Panc1 (cell line): ENCODE measurements at regions not wholly inside any gene's neighbourhood (a gene's known extent, or its start where the extent isn't known, plus 50 kb on each side); places are given as distances from the start of the nearest gene placed in this dataset.

Experiments
- ATAC-seq: fragments of 200-7000 bp; cut with Tn5 transposase; 2 replicates; pipeline ENCODE4 v1.9.1; 2020; ENCODE audit warnings: mild to moderate bottlenecking, moderate library complexity
- BruUV-seq: library from RNA; stranded (reverse); fragments of 400-500 nt; replicated peaks from 2 replicates; lab custom pipeline; 2021; lab: Mats Ljungman, UMichigan
- CTCF ChIA-PET: fragments of 300-600 bp; sonication (Branson Sonifier 250); formaldehyde crosslinking; loops from one replicate; lab custom pipeline; 2022; ENCODE audit warnings: antibody characterized with exemption; lab: Charles Lee
- POLR2A ChIA-PET: fragments of 300-600 bp; sonication (Branson Sonifier 250); formaldehyde crosslinking; loops from one replicate; lab custom pipeline; 2022; ENCODE audit warnings: antibody characterized with exemption; lab: Charles Lee
- DNase-seq: peaks from one replicate; pipeline ENCODE4 v3.0.0-alpha.2; 2010; ENCODE audit warnings: low read depth, low spot score
- H3K27ac ChIP-seq: 2 replicates; pipeline ENCODE4 v1.5.1; 2011; ENCODE audit warnings: mild to moderate bottlenecking, low read length, inconsistent platforms
- H3K27me3 ChIP-seq: fragments of 200-500 bp; sonication (Bioruptor generic); 2 replicates; pipeline ENCODE4 v1.6.0; 2014; ENCODE audit warnings: low read length, inconsistent platforms; ENCODE audit not compliant: control insufficient read depth, insufficient read depth
- H3K36me3 ChIP-seq: fragments of 200-500 bp; sonication (Bioruptor generic); 2 replicates; pipeline ENCODE4 v1.5.1; 2014; ENCODE audit warnings: inconsistent platforms, mild to moderate bottlenecking, low read length, moderate library complexity; ENCODE audit not compliant: control insufficient read depth, insufficient read depth
- H3K4me1 ChIP-seq: 2 replicates; pipeline ENCODE4 v1.5.1; 2011; ENCODE audit warnings: inconsistent platforms, mild to moderate bottlenecking, low read length, moderate library complexity; ENCODE audit not compliant: control insufficient read depth, insufficient read depth
- H3K4me3 ChIP-seq, 2 experiments: 2 replicates each; pipeline ENCODE4 v1.5.1; 2011 to 2012; ENCODE audit warnings: low read depth in 2 of 2, low read length in 2 of 2, mild to moderate bottlenecking in 2 of 2, inconsistent platforms in 1 of 2, moderate library complexity in 1 of 2
- H3K9me3 ChIP-seq: fragments of 200-500 bp; sonication (Bioruptor generic); 2 replicates; pipeline ENCODE4 v1.5.1; 2014; ENCODE audit warnings: low read depth, mild to moderate bottlenecking, inconsistent platforms, low read length, moderate library complexity; ENCODE audit not compliant: control insufficient read depth, insufficient read depth
- CTCF ChIP-seq: fragments of 450-650 bp; IDR thresholded peaks from 2 replicates; pipeline ENCODE4 v1.5.1; 2017; ENCODE audit warnings: mild to moderate bottlenecking
- POLR2AphosphoS5 ChIP-seq: IDR thresholded peaks from 2 replicates; pipeline ENCODE4 v1.6.1; 2012; ENCODE audit warnings: mild to moderate bottlenecking, low read depth, low read length, moderate library complexity
- REST ChIP-seq, 2 experiments: IDR thresholded peaks; 2 replicates each; pipeline ENCODE4 v1.6.1; 2011 to 2012; ENCODE audit warnings: low read depth in 2 of 2, control low read depth in 1 of 2, low read length in 1 of 2, mild to moderate bottlenecking in 1 of 2, moderate library complexity in 1 of 2; ENCODE audit not compliant: insufficient read depth in 1 of 2
- SIN3A ChIP-seq: IDR thresholded peaks from 2 replicates; pipeline ENCODE4 v1.6.1; 2012; ENCODE audit warnings: low read depth, mild to moderate bottlenecking, low read length, moderate library complexity, borderline replicate concordance; ENCODE audit not compliant: insufficient read depth
- TCF7L2 ChIP-seq: IDR thresholded peaks from 2 replicates; pipeline ENCODE4 v1.6.1; 2011; ENCODE audit warnings: mild to moderate bottlenecking, low read depth, low read length, inconsistent platforms
- in situ Hi-C: cut with HindIII; loops from 2 replicates; pipeline ENCODE4 v1.10.0; 2016; ENCODE audit warnings: low sequenced_read_pairs, low pct_unique_long_range_greater_than_20kb
- intact Hi-C: fragments of 100-400 bp; cut with micrococcal nuclease; formaldehyde crosslinking; loops from one replicate; pipeline ENCODE4 v1.10.0; 2022; ENCODE audit not compliant: unreplicated experiment

DNA sequence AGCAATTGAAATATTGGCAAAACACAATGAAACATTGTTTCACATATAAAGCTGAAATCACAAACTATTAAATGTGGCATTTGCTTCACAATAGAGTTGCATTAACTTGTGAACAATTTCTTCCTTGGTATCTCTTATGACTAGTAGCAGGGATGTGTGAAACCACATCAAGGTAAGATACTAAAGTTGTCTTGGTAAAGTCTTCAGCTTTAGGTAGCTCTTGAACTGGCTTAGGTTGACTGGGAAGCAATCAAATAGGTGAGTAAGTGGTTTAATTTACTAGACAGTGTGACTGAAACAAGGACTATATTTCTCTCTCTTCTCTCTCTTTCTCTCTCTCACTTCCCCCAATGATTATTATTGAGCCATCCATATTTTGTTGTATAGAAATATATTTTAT lies 141.5 kb upstream of the KCNK2 start:
- BruUV-seq = no TSS peak
- intact Hi-C loops = no loop called here

GRCh38 chr1:214943054-214943453 lies 139.5 kb upstream of the KCNK2 start:
- no peak for ATAC-seq
- BruUV-seq = no TSS peak
- TF ChIP-seq SIN3A (no peak), TCF7L2 (no peak), REST (IDR thresholded peaks at IDR 0.05; ENCODE audit: insufficient read depth in 1 of 2, low read depth in 2 of 2, low read length in 1 of 2) (no peak), CTCF (no peak), POLR2AphosphoS5 (no peak)
- H3K27ac ChIP-seq = no peak overlapping the region
- H3K9me3 ChIP-seq = no peaks in the 10 kb centered on the region
- no peaks in the 10 kb centered on the region for H3K4me1 ChIP-seq
- ChIA-PET CTCF (no interaction called here), POLR2A (no interaction called here)
- H3K36me3 ChIP-seq = no peaks in the 10 kb centered on the region
- intact Hi-C loops (no loop called here), in situ Hi-C loops (no loop called here)
- H3K4me3 ChIP-seq = no peak overlapping the region
- no peaks in the 10 kb centered on the region for H3K27me3 ChIP-seq
- DNase-seq = no peak

More for the DNA sequence above, 141.5 kb upstream of the KCNK2 start:
- no peaks in the 10 kb centered on the region for H3K9me3 ChIP-seq
- H3K27ac ChIP-seq = no peak overlapping the region
- DNase-seq = no peak
- ATAC-seq = no peak
- no peaks in the 10 kb centered on the region for H3K27me3 ChIP-seq
- no peak for TF ChIP-seq POLR2AphosphoS5
- no peak for TF ChIP-seq REST (IDR thresholded peaks at IDR 0.05; ENCODE audit: insufficient read depth in 1 of 2, low read depth in 2 of 2, low read length in 1 of 2)
- TF ChIP-seq TCF7L2 = no peak
- TF ChIP-seq SIN3A = no peak
- no peak for TF ChIP-seq CTCF
- H3K36me3 ChIP-seq = no peaks in the 10 kb centered on the region
- in situ Hi-C loops = no loop called here
- POLR2A ChIA-PET = interaction anchor here (0.6 kb wide), 1 partner anchor 625 kb away, joined by 6 read pairs; no protein-coding TSS in a partner anchor
- H3K4me1 ChIP-seq = no peaks in the 10 kb centered on the region
- no peak overlapping the region for H3K4me3 ChIP-seq
- CTCF ChIA-PET = no interaction called here
